CD4-positive, alpha-beta T cell (primary cell): ENCODE measurements at regions not wholly inside any gene's neighbourhood (a gene's known extent, or its start where the extent isn't known, plus 50 kb on each side); places are given as distances from the start of the nearest gene placed in this dataset.

Experiments used
- ATAC-seq: fragments of 200-7000 bp; cut with Tn5 transposase; one replicate; pipeline ENCODE4 v1.10.0; 2022; ENCODE audit warnings: mild to moderate bottlenecking; ENCODE audit not compliant: poor library complexity
- CTCF ChIA-PET: fragments of 350-600 bp; sonication (Branson Sonifier 250); formaldehyde crosslinking; loops from one replicate; lab custom pipeline; 2021; ENCODE audit warnings: antibody characterized with exemption, inconsistent platforms; lab: Charles Lee
- POLR2A ChIA-PET: fragments of 350-600 bp; sonication (Branson Sonifier 250); formaldehyde crosslinking; loops from one replicate; lab custom pipeline; 2021; ENCODE audit warnings: antibody characterized with exemption, inconsistent platforms; lab: Charles Lee
- DNase-seq, 14 experiments: peaks; one replicate each; pipeline ENCODE4 v3.0.0-alpha.2; 2013 to 2020; ENCODE audit warnings: mixed read lengths in 2 of 14
- H3K27ac ChIP-seq, 2 donors: one replicate each; pipeline versions ENCODE4 v1.5.1 to v1.7.0; 2013; ENCODE audit warnings: low read length in 2 of 2, low read depth in 1 of 2, mild to moderate bottlenecking in 1 of 2
- H3K27me3 ChIP-seq, 2 experiments: 1 replicate in 1 of 2; 2 replicates in 1 of 2; pipeline versions ENCODE4 v1.6.1 to v1.7.0; 2013; ENCODE audit warnings: low read length in 2 of 2, control low read depth in 1 of 2, mild to moderate bottlenecking in 1 of 2, moderate library complexity in 1 of 2; ENCODE audit not compliant: insufficient read depth in 2 of 2, control insufficient read depth in 1 of 2
- H3K36me3 ChIP-seq: one replicate; pipeline ENCODE4 v1.6.1; 2013; ENCODE audit warnings: low read length, control low read depth; ENCODE audit not compliant: insufficient read depth
- H3K4me1 ChIP-seq: one replicate; pipeline ENCODE4 v1.6.1; 2013; ENCODE audit warnings: low read length, control low read depth; ENCODE audit not compliant: insufficient read depth
- H3K4me3 ChIP-seq: one replicate; pipeline ENCODE4 v1.5.1; 2013; ENCODE audit warnings: mild to moderate bottlenecking, low read length, moderate library complexity
- H3K9me3 ChIP-seq, 2 experiments: 1 replicate in 1 of 2; 2 replicates in 1 of 2; pipeline versions ENCODE4 v1.6.1 to v1.7.0; 2013; ENCODE audit warnings: low read length in 2 of 2, mild to moderate bottlenecking in 2 of 2, control low read depth in 1 of 2, moderate library complexity in 1 of 2; ENCODE audit not compliant: control insufficient read depth in 1 of 2, insufficient read depth in 1 of 2
- H3K27ac Mint-ChIP-seq: one replicate; pipeline ENCODE4 v1.8.0; 2020; ENCODE audit warnings: mixed read lengths
- H3K27me3 Mint-ChIP-seq: one replicate; pipeline ENCODE4 v1.8.0; 2021; ENCODE audit warnings: mixed read lengths
- H3K36me3 Mint-ChIP-seq: one replicate; pipeline ENCODE4 v1.8.0; 2021; ENCODE audit warnings: low read depth, mixed read lengths
- H3K4me1 Mint-ChIP-seq: one replicate; pipeline ENCODE4 v1.8.0; 2021; ENCODE audit warnings: low read depth, mixed read lengths
- H3K4me3 Mint-ChIP-seq: one replicate; pipeline ENCODE4 v1.8.0; 2020; ENCODE audit warnings: mild to moderate bottlenecking, mixed read lengths
- H3K9me3 Mint-ChIP-seq: one replicate; pipeline ENCODE4 v1.8.0; 2020; ENCODE audit warnings: mixed read lengths
- intact Hi-C, 2 experiments: fragments of 100-400 bp; cut with DNase I in 1 of 2; cut with micrococcal nuclease in 1 of 2; formaldehyde crosslinking; loops; one replicate each; pipeline versions ENCODE4 v1.15.1 to v1.9.0; 2023 to 2025; cut with DNase I, micrococcal nuclease
- TF ChIP-seq, protein P1 (sequence below): fragments of 200-600 bp; IDR thresholded peaks from one replicate; pipeline ENCODE4 v1.8.0; 2022; ENCODE audit warnings: antibody characterized with exemption, mild to moderate bottlenecking

DNA sequence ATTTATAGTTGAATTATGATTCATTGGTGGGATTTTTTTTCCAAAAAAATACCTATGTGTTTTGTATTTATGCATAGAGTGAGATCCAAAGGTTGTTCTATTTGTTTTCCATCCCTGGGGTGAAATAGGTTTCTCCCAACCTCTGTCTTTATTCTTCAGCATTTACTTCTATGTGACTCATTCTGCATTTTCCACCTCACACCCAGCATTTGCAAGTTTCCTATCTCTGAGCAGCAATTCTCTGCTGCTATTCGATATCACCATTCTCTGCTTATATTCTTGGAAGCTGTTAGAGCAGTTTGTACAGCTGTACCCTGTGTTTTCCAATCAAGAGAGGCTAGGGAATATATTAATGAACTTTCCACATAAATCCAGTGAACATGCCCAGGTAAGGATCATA lies 538.9 kb downstream of the SNAPC1 start:
- H3K4me3 ChIP-seq: no peak overlapping the region
- Mint-ChIP-seq H3K4me3 (no peak overlapping the region), H3K27me3 (no peaks in the 10 kb centered on the region), H3K27ac (no peak overlapping the region), H3K4me1 (no peaks in the 10 kb centered on the region), H3K9me3 (no peaks in the 10 kb centered on the region), H3K36me3 (no peaks in the 10 kb centered on the region)
- ChIA-PET CTCF (no interaction called here), POLR2A (no interaction called here)
- no peak for DNase-seq
- no peak for ATAC-seq
- no peaks in the 10 kb centered on the region for H3K36me3 ChIP-seq
- TF ChIP-seq, protein P1, sequence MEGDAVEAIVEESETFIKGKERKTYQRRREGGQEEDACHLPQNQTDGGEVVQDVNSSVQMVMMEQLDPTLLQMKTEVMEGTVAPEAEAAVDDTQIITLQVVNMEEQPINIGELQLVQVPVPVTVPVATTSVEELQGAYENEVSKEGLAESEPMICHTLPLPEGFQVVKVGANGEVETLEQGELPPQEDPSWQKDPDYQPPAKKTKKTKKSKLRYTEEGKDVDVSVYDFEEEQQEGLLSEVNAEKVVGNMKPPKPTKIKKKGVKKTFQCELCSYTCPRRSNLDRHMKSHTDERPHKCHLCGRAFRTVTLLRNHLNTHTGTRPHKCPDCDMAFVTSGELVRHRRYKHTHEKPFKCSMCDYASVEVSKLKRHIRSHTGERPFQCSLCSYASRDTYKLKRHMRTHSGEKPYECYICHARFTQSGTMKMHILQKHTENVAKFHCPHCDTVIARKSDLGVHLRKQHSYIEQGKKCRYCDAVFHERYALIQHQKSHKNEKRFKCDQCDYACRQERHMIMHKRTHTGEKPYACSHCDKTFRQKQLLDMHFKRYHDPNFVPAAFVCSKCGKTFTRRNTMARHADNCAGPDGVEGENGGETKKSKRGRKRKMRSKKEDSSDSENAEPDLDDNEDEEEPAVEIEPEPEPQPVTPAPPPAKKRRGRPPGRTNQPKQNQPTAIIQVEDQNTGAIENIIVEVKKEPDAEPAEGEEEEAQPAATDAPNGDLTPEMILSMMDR: no peak
- no peaks in the 10 kb centered on the region for H3K4me1 ChIP-seq
- no peaks in the 10 kb centered on the region for H3K9me3 ChIP-seq
- H3K27ac ChIP-seq: no peak overlapping the region
- intact Hi-C loops: no loop called here
- no peaks in the 10 kb centered on the region for H3K27me3 ChIP-seq

DNA sequence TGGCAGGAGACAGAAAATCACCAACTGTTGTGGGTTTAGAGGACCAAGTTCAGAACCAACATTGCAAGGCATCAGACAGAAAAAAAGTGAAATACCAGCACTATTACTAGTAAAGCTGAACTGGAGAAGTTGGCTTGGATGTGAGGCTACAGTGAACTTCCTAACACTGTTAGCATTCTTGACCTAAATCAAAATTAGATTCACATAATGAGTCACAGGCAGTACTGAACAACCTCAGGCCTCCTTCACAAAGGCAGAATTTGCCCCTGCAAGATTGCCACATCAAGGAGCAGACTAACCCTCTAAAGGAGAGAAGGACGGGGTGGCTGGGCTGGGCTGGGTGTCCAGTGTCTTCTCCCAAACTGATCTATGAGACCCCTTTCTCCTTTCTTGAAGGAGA lies 539.7 kb downstream of the SNAPC1 start:
- ChIA-PET POLR2A (no interaction called here), CTCF (no interaction called here)
- Mint-ChIP-seq H3K4me1 (no peaks in the 10 kb centered on the region), H3K27ac (no peak overlapping the region), H3K36me3 (no peaks in the 10 kb centered on the region), H3K9me3 (no peaks in the 10 kb centered on the region), H3K4me3 (no peak overlapping the region), H3K27me3 (no peaks in the 10 kb centered on the region)
- Histone ChIP-seq H3K36me3 (no peaks in the 10 kb centered on the region), H3K27ac (no peak overlapping the region), H3K4me3 (no peak overlapping the region), H3K4me1 (no peaks in the 10 kb centered on the region), H3K27me3 (no peaks in the 10 kb centered on the region), H3K9me3 (no peaks in the 10 kb centered on the region)
- DNase-seq: no peak
- ATAC-seq: no peak
- intact Hi-C loops: no loop called here
- TF ChIP-seq, protein P1: no peak

DNA sequence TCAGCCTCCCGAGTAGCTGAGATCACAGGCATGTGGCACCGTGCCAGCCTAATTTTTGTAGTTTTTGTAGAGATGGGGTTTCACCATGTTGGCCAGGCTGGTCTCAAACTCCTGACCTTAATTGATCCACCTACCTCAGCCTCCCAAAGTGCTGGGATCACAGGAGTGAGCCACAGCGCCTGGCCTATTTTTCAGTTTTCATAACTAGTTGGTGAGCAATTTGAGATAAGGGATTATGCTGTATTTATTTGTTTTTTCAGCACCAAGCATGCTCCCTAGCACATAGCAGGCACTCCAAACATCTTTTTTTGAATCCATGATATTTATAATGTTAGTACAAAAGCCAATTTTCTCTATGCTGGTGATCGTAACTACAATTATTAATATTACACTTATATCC lies 541.2 kb downstream of the SNAPC1 start:
- DNase-seq (no peak), ATAC-seq (no peak)
- H3K36me3 ChIP-seq: no peaks in the 10 kb centered on the region
- H3K4me3 ChIP-seq: no peak overlapping the region
- H3K27ac Mint-ChIP-seq: no peak overlapping the region
- H3K4me1 ChIP-seq: no peaks in the 10 kb centered on the region
- H3K4me1 Mint-ChIP-seq: no peaks in the 10 kb centered on the region
- H3K9me3 Mint-ChIP-seq: no peaks in the 10 kb centered on the region
- H3K27me3 ChIP-seq: no peaks in the 10 kb centered on the region
- POLR2A ChIA-PET: no interaction called here
- H3K9me3 ChIP-seq: no peaks in the 10 kb centered on the region
- CTCF ChIA-PET: no interaction called here
- TF ChIP-seq, protein P1: no peak
- intact Hi-C loops: no loop called here
- H3K27ac ChIP-seq: no peak overlapping the region
- H3K36me3 Mint-ChIP-seq: no peaks in the 10 kb centered on the region
- H3K27me3 Mint-ChIP-seq: no peaks in the 10 kb centered on the region
- H3K4me3 Mint-ChIP-seq: no peak overlapping the region
